ENCODE measurements at regions not wholly inside any gene's neighbourhood (a gene's known extent, or its start where the extent isn't known, plus 50 kb on each side); places are given as distances from the start of the nearest gene placed in this dataset.
A peak's percentile ranks its signal among the peaks of the same experiment; 100 is the strongest.
"Not testable (repeated sequence)": the region's sequence is repeated elsewhere in the genome, so short reads cannot be mapped to it uniquely, and the experiment has no call there.

- DNase-seq, result no peak
Measured at GRCh38 chr3:20388971-20389370, 203.0 kb upstream of the SGO1 start.

GRCh38 chr3:20380295-20380694 lies 194.3 kb upstream of the SGO1 start:
- no peak for DNase-seq

DNA sequence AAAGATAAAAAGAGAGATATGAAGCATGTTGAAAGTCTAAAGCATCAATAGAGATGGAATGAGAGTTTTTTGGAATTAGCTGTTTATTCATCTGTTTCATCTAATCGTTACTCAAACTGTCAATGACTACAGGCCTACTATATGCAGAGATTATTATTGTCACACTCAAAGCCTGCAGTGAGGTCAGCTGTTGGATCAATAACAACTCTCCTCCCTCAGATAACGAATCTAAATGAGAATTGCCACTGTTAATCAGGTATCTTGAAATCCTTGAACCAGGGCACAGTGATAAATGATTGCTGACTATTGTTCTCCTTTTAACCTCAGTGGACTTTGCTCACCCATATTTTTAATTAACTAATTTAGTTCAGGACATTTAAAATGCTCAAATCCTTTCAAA lies 192.3 kb upstream of the SGO1 start:
- DNase-seq, result no peak

- DNase-seq, result no peak
Measured at GRCh38 chr3:20376665-20377217, 190.7 kb upstream of the SGO1 start.

DNA sequence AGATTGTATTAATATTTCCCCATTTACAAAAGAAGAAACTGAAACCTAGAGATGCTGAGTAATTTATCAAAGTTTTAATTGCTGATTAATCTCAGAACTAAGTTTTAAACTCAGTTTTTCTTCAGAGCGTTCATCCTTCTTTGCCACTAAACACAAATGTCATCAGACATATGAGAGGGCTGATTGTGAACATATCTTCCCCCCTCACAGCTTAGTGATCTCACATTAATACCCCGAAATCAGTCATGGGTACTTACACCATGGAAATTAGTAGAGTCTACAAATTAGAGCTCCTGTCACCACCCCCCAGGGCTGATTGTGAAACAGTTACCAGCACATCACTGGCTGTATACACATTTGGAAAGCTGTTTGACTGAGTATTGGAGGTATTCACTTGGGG lies 189.3 kb upstream of the SGO1 start:
- DNase-seq, result no peak

DNA sequence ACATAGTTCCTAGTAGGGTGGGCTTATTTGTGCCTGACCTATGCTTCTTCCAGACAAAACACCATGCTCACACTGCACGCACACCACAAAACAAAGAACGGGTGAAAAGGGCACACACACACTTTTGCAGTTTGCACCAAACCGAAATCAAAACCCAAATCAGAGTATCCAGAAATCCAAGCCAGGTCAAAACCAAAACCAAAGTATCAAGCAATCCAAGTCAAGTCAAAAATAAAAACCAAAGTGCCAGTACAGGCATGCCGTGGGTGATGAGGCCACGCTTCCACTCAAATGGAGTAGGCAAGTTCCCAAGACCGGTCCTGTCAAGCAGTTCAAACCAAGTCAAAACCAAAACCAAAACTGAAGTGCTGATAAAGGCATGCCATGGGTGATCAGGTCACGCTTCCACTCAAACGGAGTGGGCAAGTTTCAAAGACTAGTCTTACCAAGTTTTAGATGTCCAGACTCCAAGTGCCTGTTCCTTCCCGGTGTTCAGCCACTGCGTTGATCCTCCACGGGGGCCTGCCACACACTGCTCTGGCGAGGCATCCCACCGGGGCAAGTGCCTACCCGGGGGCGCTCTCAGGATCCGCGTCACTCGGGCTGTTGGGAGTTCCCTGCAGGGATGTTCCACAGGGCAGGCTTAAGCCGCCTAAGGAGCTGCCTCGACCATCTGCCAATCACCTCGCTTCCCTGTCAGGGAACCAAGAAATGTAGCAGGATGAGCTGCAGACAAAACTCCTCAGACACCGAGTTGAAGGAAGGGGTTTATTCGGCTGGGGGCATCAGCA lies 184.5 kb upstream of the SGO1 start:
- not testable (repeated sequence) for DNase-seq

GRCh38 chr3:20361000-20361399 lies 175.0 kb upstream of the SGO1 start:
- no peak for DNase-seq

DNA sequence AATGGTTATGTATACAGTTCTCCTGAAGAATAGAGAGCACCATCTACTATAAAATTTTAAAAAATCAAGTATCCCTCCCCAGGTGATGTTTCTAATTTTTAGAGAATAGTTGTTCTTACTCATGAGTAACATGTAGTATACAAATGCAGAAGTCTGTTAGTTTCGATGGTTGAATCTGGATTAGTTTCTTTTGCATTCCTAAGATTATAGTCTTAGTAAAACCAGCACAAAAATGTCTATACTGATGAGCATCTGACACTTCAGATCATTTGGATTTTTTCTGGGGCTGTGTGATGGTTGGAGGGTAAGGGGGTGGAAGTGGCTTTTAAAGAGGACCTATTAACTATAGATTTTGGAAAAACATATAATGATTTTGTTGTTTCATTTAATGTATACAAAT lies 167.3 kb upstream of the SGO1 start:
- no peak for DNase-seq

DNA sequence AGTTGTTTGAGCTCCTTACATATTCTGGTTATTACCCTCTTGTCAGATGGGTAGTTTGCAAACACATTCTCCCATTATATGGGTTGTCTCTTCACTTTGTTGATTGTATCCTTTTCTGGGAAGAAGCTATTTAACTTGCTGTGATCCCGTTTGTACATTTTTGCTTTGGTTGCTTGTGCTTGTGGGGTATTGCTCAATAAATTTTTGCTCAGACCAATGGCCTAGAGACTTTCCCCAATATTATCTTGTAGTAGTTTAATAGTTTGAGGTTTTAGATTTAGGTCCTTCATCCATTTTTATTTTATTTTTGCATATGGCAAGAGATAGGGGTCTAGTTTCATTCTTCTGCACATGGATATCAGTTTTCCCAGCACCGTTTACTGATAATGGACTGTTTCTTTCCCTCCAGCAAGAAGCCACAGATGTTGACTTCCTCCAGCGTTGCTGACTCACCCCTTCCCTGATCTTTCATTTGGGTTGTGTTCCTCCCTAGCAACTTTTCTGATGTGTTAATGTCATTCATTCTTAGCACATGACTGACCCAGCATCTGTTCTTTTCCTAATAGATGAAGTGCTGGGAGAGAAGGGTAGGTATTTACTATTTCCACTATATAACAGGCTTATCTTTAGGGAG lies 166.7 kb upstream of the SGO1 start:
- DNase-seq, result no peak

DNA sequence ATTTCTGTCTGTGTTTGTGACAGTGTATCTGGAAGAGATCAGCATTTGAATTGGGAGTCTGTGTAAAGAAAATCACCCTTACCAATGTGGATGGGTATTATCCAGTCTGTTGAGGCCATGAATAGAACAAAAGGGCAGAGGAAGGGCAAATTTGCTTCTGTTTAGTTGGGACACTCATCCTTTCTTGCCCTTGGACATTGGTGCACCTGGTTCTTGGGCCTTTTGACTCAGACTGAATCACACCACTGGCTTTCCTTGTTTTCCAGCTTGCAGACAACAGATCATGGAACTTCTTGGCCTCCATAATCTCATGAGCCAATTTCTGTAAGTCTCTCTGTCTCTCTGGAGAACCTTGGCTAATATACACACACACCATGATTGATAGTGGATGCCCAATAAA lies 164.4 kb upstream of the SGO1 start:
- no peak for DNase-seq

GRCh38 chr3:20346916-20347315 lies 160.9 kb upstream of the SGO1 start:
- no peak for DNase-seq

- no peak for DNase-seq
Measured at GRCh38 chr3:20346369-20346768, 160.4 kb upstream of the SGO1 start.

- no peak for DNase-seq
Measured at GRCh38 chr3:20344400-20344959, 158.5 kb upstream of the SGO1 start.

GRCh38 chr3:20343790-20344189 lies 157.8 kb upstream of the SGO1 start:
- DNase-seq, result no peak

DNA sequence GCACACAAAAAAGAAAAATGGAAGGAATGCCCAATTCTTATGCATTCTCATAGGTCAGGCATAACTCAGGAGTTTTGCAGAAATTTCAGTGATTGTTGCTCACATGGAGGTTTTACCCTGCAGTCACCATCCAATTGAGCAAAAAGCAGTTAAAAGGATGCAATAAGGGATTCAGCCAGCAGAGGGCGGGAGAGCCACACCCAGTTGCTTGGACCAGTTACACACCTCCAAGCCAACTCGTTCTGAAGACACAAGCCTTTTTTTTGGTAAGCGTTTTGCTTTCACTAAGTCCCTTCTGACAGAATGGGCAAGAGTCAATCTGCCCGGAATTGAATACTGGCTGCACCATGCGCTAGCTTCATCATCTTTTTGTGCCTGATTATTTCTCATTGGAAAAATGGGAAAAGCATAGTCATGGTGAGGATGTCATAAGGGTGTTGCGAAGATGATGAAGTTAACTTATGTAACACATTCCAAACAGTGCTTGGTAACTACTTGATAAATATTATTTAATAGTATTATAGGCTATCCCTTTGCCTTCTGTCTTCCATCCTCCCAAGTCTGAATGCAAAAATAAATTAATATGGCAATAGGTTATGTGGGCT lies 154.4 kb upstream of the SGO1 start:
- peak; percentile 80 for DNase-seq

GRCh38 chr3:20336572-20336971 lies 150.6 kb upstream of the SGO1 start:
- DNase-seq, result no peak

DNA sequence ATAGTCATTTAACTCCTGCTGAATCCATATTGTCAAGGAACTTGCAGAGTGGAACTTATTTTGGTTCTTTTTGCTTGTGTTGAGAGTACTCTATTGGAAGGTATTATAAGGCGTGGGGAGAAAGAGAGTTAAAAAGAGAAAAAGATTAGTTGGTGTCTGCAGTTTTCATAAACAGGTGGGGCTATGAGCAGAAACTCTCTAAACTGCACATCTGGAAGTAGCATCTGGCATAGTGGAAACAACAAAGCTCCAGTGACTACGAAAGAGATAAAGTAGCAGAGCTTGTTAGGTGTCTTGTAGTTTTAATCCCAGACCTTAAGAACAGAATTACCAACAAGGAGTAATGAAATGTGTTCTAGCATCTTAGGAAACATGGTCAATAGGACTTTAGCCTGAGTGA lies 148.8 kb upstream of the SGO1 start:
- no peak for DNase-seq

GRCh38 chr3:20327889-20328288 lies 141.9 kb upstream of the SGO1 start:
- no peak for DNase-seq

GRCh38 chr3:20326541-20326940 lies 140.5 kb upstream of the SGO1 start:
- DNase-seq, result no peak

GRCh38 chr3:20325563-20325962 lies 139.6 kb upstream of the SGO1 start:
- no peak for DNase-seq

DNA sequence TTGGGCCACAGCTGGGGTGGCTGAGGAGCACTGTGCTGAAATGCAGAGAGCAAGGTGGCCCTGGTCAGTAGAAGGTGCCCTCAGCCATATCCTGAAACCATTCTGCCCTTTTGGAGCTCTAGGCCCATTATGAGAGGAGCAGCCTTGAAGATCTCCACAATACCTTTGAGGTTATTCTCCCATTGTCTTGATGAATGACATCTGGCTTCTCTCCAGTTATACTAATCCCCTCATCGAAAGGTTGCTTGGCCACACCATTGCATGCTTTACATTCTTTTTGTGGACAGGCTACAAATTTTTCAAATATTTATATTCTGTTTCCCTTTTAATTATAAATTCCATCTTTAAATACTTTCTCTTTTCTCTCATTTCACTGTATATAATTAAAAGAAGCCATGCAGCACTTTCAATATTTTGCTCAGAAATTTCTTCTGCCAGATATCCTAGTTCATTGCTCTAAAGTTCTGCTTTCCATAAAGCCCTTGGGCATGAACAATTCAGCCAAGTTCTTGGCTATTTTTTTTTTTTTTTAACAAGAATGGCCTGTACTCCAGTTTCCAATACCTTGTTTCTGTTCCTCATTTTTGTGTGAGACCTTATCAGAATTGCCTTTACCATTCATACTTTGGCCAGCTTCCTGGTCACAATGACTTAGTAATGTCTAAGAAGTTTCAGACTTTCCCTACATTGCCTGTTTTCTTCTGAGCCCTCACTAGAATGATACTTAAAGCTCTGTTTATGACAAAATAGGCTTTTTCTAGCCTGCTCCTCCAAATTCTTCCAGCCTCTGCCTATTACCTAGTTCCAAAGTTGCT lies 138.9 kb upstream of the SGO1 start:
- DNase-seq, result no peak

GRCh38 chr3:20323307-20323927 lies 137.4 kb upstream of the SGO1 start:
- DNase-seq, result no peak
